OCI-LY3 (cell line): ENCODE measurements at regions not wholly inside any gene's neighbourhood (a gene's known extent, or its start where the extent isn't known, plus 50 kb on each side); places are given as distances from the start of the nearest gene placed in this dataset.

Experiments used
- H2AFZ ChIP-seq: fragments of 200-600, 300-600 bp; shearing (Covaris generic); 2 replicates; pipeline ENCODE4 v1.6.0; 2014; ENCODE audit warnings: antibody characterized with exemption, low read depth, low read length
- H3K27ac ChIP-seq: fragments of 200-600, 300-600 bp; sonication (generic); 2 replicates; pipeline ENCODE4 v1.5.1; 2014; ENCODE audit warnings: mild to moderate bottlenecking, low read length, moderate library complexity, mixed read lengths
- H3K27me3 ChIP-seq: fragments of 200-600, 300-600 bp; sonication (generic); 2 replicates; pipeline ENCODE4 v1.6.1; 2014; ENCODE audit warnings: low read depth, low read length, mixed read lengths
- H3K36me3 ChIP-seq: fragments of 200-600, 300-600 bp; sonication (generic); replicated peaks from 2 replicates; pipeline ENCODE3; 2014; ENCODE audit warnings: low read depth, low read length, mixed read lengths
- H3K4me1 ChIP-seq: fragments of 300-600, 200-600 bp; sonication (generic); 2 replicates; pipeline ENCODE4 v1.6.1; 2014; ENCODE audit warnings: low read length, mixed read lengths
- H3K4me2 ChIP-seq: fragments of 200-600, 300-600 bp; sonication (generic); 2 replicates; pipeline ENCODE4 v1.6.1; 2014; ENCODE audit warnings: low read length, mixed read lengths
- H3K4me3 ChIP-seq: fragments of 300-600, 200-600 bp; sonication (generic); 2 replicates; pipeline ENCODE4 v1.5.1; 2014; ENCODE audit warnings: antibody characterized with exemption, mild to moderate bottlenecking, low read length, moderate library complexity
- H3K79me2 ChIP-seq: fragments of 300-600, 200-600 bp; shearing (Covaris generic); 2 replicates; pipeline ENCODE4 v1.6.1; 2014; ENCODE audit warnings: mild to moderate bottlenecking, low read length, mixed read lengths
- H3K9ac ChIP-seq: fragments of 300-600, 200-600 bp; shearing (Covaris generic); 2 replicates; pipeline ENCODE4 v1.6.0; 2014; ENCODE audit warnings: mild to moderate bottlenecking, low read length, moderate library complexity
- H3K9me3 ChIP-seq: fragments of 200-600, 300-600 bp; shearing (Covaris generic); 2 replicates; pipeline ENCODE4 v1.6.1; 2014; ENCODE audit warnings: low read length, mixed read lengths; ENCODE audit not compliant: insufficient read depth
- H4K20me1 ChIP-seq: fragments of 200-600, 300-600 bp; sonication (generic); 2 replicates; pipeline ENCODE4 v1.6.1; 2016; ENCODE audit warnings: low read length, mixed read lengths; ENCODE audit not compliant: insufficient read depth
- EZH2phosphoT487 ChIP-seq: fragments of 200-600 bp; shearing (Covaris generic); IDR thresholded peaks from 2 replicates; pipeline ENCODE4 v1.6.1; 2018; ENCODE audit warnings: antibody characterized with exemption, mixed run types, low read depth
- TF ChIP-seq, protein P1 (sequence below): fragments of 200-600, 300-600 bp; sonication (generic); IDR thresholded peaks from 2 replicates; pipeline ENCODE4 v1.5.1; 2014; ENCODE audit warnings: antibody characterized with exemption, low read length, low read depth

DNA sequence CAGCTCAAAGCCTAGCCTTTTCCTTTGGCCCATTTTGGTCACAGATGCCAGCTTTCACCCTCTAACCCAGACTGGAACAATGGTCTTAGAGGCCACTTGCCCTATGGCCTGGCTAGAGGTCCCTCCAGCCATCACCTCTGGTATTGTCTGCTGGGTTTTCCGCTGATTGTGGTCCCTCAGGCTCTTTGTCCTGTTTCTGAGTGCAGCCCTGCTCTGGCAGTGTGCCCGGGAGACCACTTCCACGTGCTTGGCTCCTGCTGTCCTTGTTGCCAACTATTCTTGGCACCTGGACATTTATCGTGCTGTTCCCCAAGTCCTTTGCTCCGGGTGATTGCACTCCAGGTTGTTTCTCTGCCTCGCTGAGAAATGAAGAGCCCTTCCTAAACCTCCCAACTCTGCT, 53.3 kb upstream of the FAM180A start:
- no peaks in the 10 kb centered on the region for H3K36me3 ChIP-seq
- H3K9me3 ChIP-seq, result no peaks in the 10 kb centered on the region
- H3K9ac ChIP-seq, result no peak overlapping the region
- H3K27me3 ChIP-seq, result peaks cover 44% of the 10 kb centered on the region
- H3K4me1 ChIP-seq, result peaks cover 5% of the 10 kb centered on the region; the same call in 1 of the 2 replicates
- no peak overlapping the region for H3K4me2 ChIP-seq
- no peaks in the 10 kb centered on the region for H4K20me1 ChIP-seq
- H3K27ac ChIP-seq, result no peak overlapping the region
- H3K79me2 ChIP-seq, result no peaks in the 10 kb centered on the region
- no peak overlapping the region for H3K4me3 ChIP-seq
- no peak for TF ChIP-seq EZH2phosphoT487
- TF ChIP-seq, protein P1, sequence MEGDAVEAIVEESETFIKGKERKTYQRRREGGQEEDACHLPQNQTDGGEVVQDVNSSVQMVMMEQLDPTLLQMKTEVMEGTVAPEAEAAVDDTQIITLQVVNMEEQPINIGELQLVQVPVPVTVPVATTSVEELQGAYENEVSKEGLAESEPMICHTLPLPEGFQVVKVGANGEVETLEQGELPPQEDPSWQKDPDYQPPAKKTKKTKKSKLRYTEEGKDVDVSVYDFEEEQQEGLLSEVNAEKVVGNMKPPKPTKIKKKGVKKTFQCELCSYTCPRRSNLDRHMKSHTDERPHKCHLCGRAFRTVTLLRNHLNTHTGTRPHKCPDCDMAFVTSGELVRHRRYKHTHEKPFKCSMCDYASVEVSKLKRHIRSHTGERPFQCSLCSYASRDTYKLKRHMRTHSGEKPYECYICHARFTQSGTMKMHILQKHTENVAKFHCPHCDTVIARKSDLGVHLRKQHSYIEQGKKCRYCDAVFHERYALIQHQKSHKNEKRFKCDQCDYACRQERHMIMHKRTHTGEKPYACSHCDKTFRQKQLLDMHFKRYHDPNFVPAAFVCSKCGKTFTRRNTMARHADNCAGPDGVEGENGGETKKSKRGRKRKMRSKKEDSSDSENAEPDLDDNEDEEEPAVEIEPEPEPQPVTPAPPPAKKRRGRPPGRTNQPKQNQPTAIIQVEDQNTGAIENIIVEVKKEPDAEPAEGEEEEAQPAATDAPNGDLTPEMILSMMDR, result no peak
- H2AFZ ChIP-seq, result no peak overlapping the region

DNA sequence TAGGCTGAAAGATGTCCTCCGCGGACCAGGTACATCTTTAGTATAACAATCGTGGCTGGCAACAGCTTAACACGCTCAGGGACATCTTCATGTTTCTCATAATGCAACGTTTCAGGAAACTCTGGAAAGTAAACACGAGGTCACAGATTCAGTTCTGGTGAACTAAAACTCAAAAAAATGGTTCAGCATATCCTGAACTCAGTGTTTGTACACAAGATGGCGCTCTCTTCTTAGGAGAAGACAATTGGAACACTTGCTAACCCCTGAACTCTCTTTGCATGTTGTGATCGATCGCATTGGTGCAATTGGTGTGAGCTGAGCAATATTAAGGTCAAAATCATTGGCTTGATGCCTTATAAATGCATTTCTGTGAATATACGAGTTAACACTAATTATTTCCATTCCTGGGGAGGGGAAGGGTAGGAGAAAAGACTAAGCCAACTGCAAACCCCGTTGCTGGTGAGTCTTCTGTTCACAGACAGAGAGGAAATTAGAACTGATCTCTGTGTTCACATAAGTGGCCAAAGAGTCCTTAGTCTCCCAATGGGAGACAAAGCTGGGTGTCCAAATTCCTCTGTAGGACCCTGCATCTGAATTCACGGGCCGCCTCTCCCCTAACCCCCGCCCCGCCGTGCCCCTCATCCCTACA, 52.6 kb upstream of the FAM180A start:
- Histone ChIP-seq H3K9ac (no peak overlapping the region), H3K27me3 (peaks cover 44% of the 10 kb centered on the region), H3K36me3 (no peaks in the 10 kb centered on the region), H3K4me1 (peaks cover 5% of the 10 kb centered on the region; the same call in 1 of the 2 replicates), H2AFZ (peak overlapping the region; percentile 68; the same call in 1 of the 2 replicates), H3K4me2 (peak overlapping the region; percentile 85), H3K27ac (no peak overlapping the region), H3K9me3 (no peaks in the 10 kb centered on the region), H4K20me1 (no peaks in the 10 kb centered on the region), H3K79me2 (no peaks in the 10 kb centered on the region), H3K4me3 (peak overlapping the region; percentile 61)
- no peak for TF ChIP-seq EZH2phosphoT487
- TF ChIP-seq, protein P1, result peak; percentile 93

DNA sequence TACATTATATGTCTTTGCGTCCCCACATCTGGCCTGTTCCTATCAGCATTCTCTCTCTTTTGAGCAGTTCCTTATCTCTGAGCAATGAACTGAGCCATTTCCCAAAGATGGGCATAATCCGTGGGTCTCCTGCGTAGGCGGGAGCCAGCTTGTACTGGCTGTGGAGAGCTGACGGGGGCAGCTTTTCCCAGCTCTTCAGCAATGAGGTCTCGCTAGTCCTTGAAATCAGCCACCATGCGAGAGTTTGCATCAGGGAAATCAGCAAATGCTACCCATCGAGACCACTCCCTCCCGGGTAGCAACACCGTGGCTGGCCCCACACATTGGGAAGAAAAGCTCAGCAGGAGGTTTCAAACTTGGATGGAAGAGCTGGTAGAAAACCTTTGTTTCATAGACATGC, 51.9 kb upstream of the FAM180A start:
- Histone ChIP-seq H3K4me3 (0 out of 2 replicates have a peak overlapping the region, but pooled peaks have one; percentile 61), H3K27ac (no peak overlapping the region)
- TF ChIP-seq EZH2phosphoT487, result no peak
- TF ChIP-seq, protein P1, result no peak

DNA sequence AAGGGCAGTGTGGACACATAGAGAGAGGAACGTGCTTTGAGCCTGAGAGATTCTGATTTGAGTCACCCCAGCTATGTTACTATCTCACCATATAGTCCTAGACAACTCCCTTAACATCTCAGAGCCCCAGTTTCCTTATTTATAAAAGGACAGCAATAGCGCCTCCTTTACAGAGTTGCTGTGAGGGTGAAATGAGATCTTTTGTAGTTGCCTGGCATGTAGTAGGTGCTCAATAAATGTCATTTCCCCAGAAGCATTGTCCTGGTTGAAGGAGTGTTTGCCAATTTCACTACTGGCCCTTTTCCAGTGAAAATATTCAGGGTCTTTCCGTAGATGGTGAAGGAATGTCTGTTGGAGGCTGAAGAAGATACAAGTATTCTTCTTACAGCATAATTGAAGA, 51.3 kb upstream of the FAM180A start:
- no peak overlapping the region for H3K4me2 ChIP-seq

More for the DNA sequence above, 51.9 kb upstream of the FAM180A start:
- H3K36me3 ChIP-seq, result no peaks in the 10 kb centered on the region
- H3K4me2 ChIP-seq, result peak overlapping the region; percentile 85
- no peak overlapping the region for H3K9ac ChIP-seq
- peaks cover 5% of the 10 kb centered on the region; the same call in 1 of the 2 replicates for H3K4me1 ChIP-seq
- no peaks in the 10 kb centered on the region for H3K79me2 ChIP-seq
- 0 out of 2 replicates have a peak overlapping the region, but pooled peaks have one; percentile 68 for H2AFZ ChIP-seq
- peaks cover 44% of the 10 kb centered on the region for H3K27me3 ChIP-seq
- H4K20me1 ChIP-seq, result no peaks in the 10 kb centered on the region
- no peaks in the 10 kb centered on the region for H3K9me3 ChIP-seq

More for the DNA sequence above, 51.3 kb upstream of the FAM180A start:
- Histone ChIP-seq H3K4me3 (no peak overlapping the region), H3K9ac (no peak overlapping the region), H3K36me3 (no peaks in the 10 kb centered on the region), H3K27ac (no peak overlapping the region), H3K4me1 (peaks cover 5% of the 10 kb centered on the region; the same call in 1 of the 2 replicates), H4K20me1 (no peaks in the 10 kb centered on the region), H3K9me3 (no peaks in the 10 kb centered on the region), H3K27me3 (peaks cover 44% of the 10 kb centered on the region), H2AFZ (no peak overlapping the region), H3K79me2 (no peaks in the 10 kb centered on the region)
- TF ChIP-seq EZH2phosphoT487, result no peak
- TF ChIP-seq, protein P1, result no peak; the same call in 1 of the 2 replicates
